Mesendoderm (in vitro differentiated cells): ENCODE measurements at regions not wholly inside any gene's neighbourhood (a gene's known extent, or its start where the extent isn't known, plus 50 kb on each side); places are given as distances from the start of the nearest gene placed in this dataset.

Experiments used
- DNase-seq: peaks from one replicate; pipeline ENCODE4 v3.0.0; 2013
- H2AK5ac ChIP-seq: 2 replicates; pipeline ENCODE4 v1.6.1; 2013; ENCODE audit warnings: low read length, inconsistent platforms
- H2BK120ac ChIP-seq: 2 replicates; pipeline ENCODE4 v1.6.1; 2013; ENCODE audit warnings: low read depth, mild to moderate bottlenecking, low read length, moderate library complexity, mixed read lengths
- H2BK15ac ChIP-seq: replicated peaks from 2 replicates; pipeline ENCODE4 v1.6.1; 2013; ENCODE audit warnings: low read depth, mild to moderate bottlenecking, moderate library complexity
- H2BK5ac ChIP-seq: 2 replicates; pipeline ENCODE4 v1.6.1; 2013; ENCODE audit warnings: low read length, inconsistent platforms
- H3K18ac ChIP-seq: 2 replicates; pipeline ENCODE4 v1.6.1; 2013; ENCODE audit warnings: mild to moderate bottlenecking, low read length, mixed read lengths
- H3K23ac ChIP-seq: one replicate; pipeline ENCODE4 v1.6.1; 2013; ENCODE audit warnings: low read length
- H3K27ac ChIP-seq: 2 replicates; pipeline ENCODE4 v1.5.1; 2013; ENCODE audit warnings: low read depth, mild to moderate bottlenecking, inconsistent platforms, low read length, moderate library complexity
- H3K27me3 ChIP-seq: 2 replicates; pipeline ENCODE4 v1.6.1; 2013; ENCODE audit warnings: low read length, control low read depth, mild to moderate bottlenecking, inconsistent platforms; ENCODE audit not compliant: insufficient read depth, poor library complexity
- H3K36me3 ChIP-seq: 2 replicates; pipeline ENCODE4 v1.6.1; 2013; ENCODE audit warnings: low read length, inconsistent platforms; ENCODE audit not compliant: control insufficient read depth, insufficient read depth
- H3K4ac ChIP-seq: one replicate; pipeline ENCODE4 v1.6.1; 2013; ENCODE audit warnings: low read depth, mild to moderate bottlenecking, low read length, moderate library complexity
- H3K4me1 ChIP-seq: 2 replicates; pipeline ENCODE4 v1.6.1; 2013; ENCODE audit warnings: low read depth, low read length, inconsistent platforms; ENCODE audit not compliant: control insufficient read depth
- H3K4me2 ChIP-seq: 2 replicates; pipeline ENCODE4 v1.6.1; 2013; ENCODE audit warnings: low read length
- H3K4me3 ChIP-seq: 2 replicates; pipeline ENCODE4 v1.5.1; 2013; ENCODE audit warnings: mild to moderate bottlenecking, low read length
- H3K56ac ChIP-seq: one replicate; pipeline ENCODE4 v1.6.1; 2013; ENCODE audit warnings: low read length
- H3K79me1 ChIP-seq: 2 replicates; pipeline ENCODE4 v1.6.1; 2013; ENCODE audit warnings: low read length, inconsistent platforms
- H3K79me2 ChIP-seq: 2 replicates; pipeline ENCODE4 v1.6.1; 2013; ENCODE audit warnings: mild to moderate bottlenecking, low read length; ENCODE audit not compliant: control insufficient read depth, insufficient read depth
- H3K9ac ChIP-seq: 2 replicates; pipeline ENCODE4 v1.6.1; 2013; ENCODE audit warnings: low read length, inconsistent platforms
- H4K5ac ChIP-seq: one replicate; pipeline ENCODE4 v1.6.1; 2013; ENCODE audit warnings: low read length
- H4K8ac ChIP-seq: one replicate; pipeline ENCODE4 v1.6.1; 2013; ENCODE audit warnings: low read depth, mild to moderate bottlenecking, control low read depth, low read length, moderate library complexity
- WGBS: extraction: QIAGEN DNeasy Blood & Tissue Kit; methylation state at CpG from one replicate; pipeline ENCODE4 v1.1.7; 2013; ENCODE audit warnings: low lambda C conversion rate, missing lambda C conversion rate; ENCODE audit not compliant: insufficient coverage; ENCODE audit errors: extremely low coverage; 5-methylcytosine and 5-hydroxymethylcytosine counted together

GRCh38 chr1:57791497-57791896, 367.6 kb upstream of the DAB1 start:
- Histone ChIP-seq H3K27me3 (no peaks in the 10 kb centered on the region), H3K79me2 (no peaks in the 10 kb centered on the region), H3K36me3 (no peaks in the 10 kb centered on the region), H3K18ac (no peak overlapping the region), H3K27ac (no peak overlapping the region), H3K4me2 (no peak overlapping the region), H3K4ac (no peak overlapping the region), H4K8ac (no peak overlapping the region), H3K9ac (no peak overlapping the region), H3K79me1 (no peaks in the 10 kb centered on the region), H2BK120ac (no peak overlapping the region), H3K4me3 (no peak overlapping the region), H3K23ac (no peak overlapping the region), H3K4me1 (peaks cover 2% of the 10 kb centered on the region), H2AK5ac (no peak overlapping the region), H2BK15ac (no peak overlapping the region), H4K5ac (no peak overlapping the region), H3K56ac (no peak overlapping the region), H2BK5ac (no peak overlapping the region)
- no CpG with 5 or more reads among the region's 3 CpGs for WGBS
- DNase-seq, result no peak

DNA sequence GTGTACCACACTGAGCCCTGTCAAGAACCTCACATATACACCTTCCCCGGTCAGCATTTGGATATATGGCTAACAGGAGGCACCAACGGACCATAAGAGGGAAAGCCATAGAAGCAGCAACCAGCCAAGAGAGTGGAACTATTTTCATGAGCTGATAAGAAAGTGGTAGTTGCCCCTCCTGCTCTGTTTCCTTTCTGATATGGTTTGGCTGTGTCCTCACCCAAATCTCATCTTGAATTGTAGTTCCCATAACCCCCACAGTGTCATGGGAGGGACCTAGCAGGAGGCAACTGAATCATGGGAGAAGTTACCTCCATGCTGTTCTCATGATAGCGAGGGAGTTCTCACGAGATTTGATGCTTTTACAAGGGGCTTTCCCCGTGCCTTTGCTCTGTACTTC, 366.1 kb upstream of the DAB1 start:
- Histone ChIP-seq H4K5ac (no peak overlapping the region), H3K4me1 (peaks cover 2% of the 10 kb centered on the region), H2BK15ac (no peak overlapping the region), H2BK5ac (no peak overlapping the region), H3K79me1 (no peaks in the 10 kb centered on the region), H3K27ac (no peak overlapping the region), H2BK120ac (no peak overlapping the region), H3K79me2 (no peaks in the 10 kb centered on the region), H2AK5ac (no peak overlapping the region), H3K4me2 (no peak overlapping the region), H3K4me3 (no peak overlapping the region), H3K9ac (no peak overlapping the region), H3K56ac (no peak overlapping the region), H3K18ac (no peak overlapping the region), H4K8ac (no peak overlapping the region), H3K27me3 (no peaks in the 10 kb centered on the region), H3K4ac (no peak overlapping the region), H3K36me3 (no peaks in the 10 kb centered on the region), H3K23ac (no peak overlapping the region)
- no peak for DNase-seq
- WGBS, result no CpG with 5 or more reads among the region's 5 CpGs

GRCh38 chr1:57788313-57788712, 364.5 kb upstream of the DAB1 start:
- DNase-seq, result no peak
- WGBS, result no CpG with 5 or more reads among the region's 1 CpG
- Histone ChIP-seq H3K4me2 (no peak overlapping the region), H3K4me1 (peaks cover under 1% of the 10 kb centered on the region), H2BK5ac (no peak overlapping the region), H3K56ac (no peak overlapping the region), H3K18ac (no peak overlapping the region), H3K36me3 (no peaks in the 10 kb centered on the region), H2AK5ac (no peak overlapping the region), H3K79me2 (no peaks in the 10 kb centered on the region), H3K4ac (no peak overlapping the region), H3K9ac (no peak overlapping the region), H3K27me3 (no peaks in the 10 kb centered on the region), H4K8ac (no peak overlapping the region), H3K27ac (no peak overlapping the region), H3K23ac (no peak overlapping the region), H2BK15ac (no peak overlapping the region), H3K4me3 (no peak overlapping the region), H4K5ac (no peak overlapping the region), H3K79me1 (no peaks in the 10 kb centered on the region), H2BK120ac (no peak overlapping the region)

DNA sequence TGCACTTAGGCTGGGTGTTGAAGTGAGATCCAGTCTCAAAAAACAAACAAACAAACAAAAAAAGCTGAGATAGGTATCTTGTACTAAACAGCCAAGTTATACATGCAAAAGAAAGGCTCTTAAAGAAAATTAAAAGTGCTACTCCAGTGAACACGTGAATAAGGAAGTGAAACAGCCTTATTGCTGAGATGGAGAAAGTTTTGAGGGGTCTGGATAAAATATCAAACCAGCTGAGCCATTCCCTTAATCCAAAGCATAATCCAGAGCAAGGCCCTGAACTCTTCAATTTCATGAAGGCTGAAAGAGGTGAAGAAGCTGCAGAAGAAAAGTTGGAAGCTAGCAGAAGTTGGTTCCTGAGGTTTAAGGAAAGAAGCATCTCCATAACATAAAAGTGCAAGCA, 360.5 kb upstream of the DAB1 start:
- no peak overlapping the region for H3K4me2 ChIP-seq
- H3K9ac ChIP-seq, result no peak overlapping the region
- no peak overlapping the region for H2BK5ac ChIP-seq
- H2AK5ac ChIP-seq, result no peak overlapping the region
- no peak overlapping the region for H3K56ac ChIP-seq
- no peak overlapping the region for H2BK15ac ChIP-seq
- no peak overlapping the region for H4K5ac ChIP-seq
- no peak for DNase-seq
- no peaks in the 10 kb centered on the region for H3K79me1 ChIP-seq
- WGBS, result no CpG with 5 or more reads among the region's 1 CpG
- H3K4ac ChIP-seq, result no peak overlapping the region
- no peak overlapping the region for H4K8ac ChIP-seq
- no peak overlapping the region for H3K4me3 ChIP-seq
- H3K79me2 ChIP-seq, result no peaks in the 10 kb centered on the region
- no peaks in the 10 kb centered on the region for H3K27me3 ChIP-seq
- no peak overlapping the region for H3K18ac ChIP-seq
- no peak overlapping the region for H3K27ac ChIP-seq
- H3K4me1 ChIP-seq, result no peaks in the 10 kb centered on the region
- H2BK120ac ChIP-seq, result no peak overlapping the region
- H3K36me3 ChIP-seq, result no peaks in the 10 kb centered on the region
- no peak overlapping the region for H3K23ac ChIP-seq

- no CpG with 5 or more reads among the region's 2 CpGs for WGBS
- H3K79me1 ChIP-seq, result no peaks in the 10 kb centered on the region
- DNase-seq, result no peak
- no peak overlapping the region for H2AK5ac ChIP-seq
- no peak overlapping the region for H3K18ac ChIP-seq
- no peak overlapping the region for H3K56ac ChIP-seq
- no peak overlapping the region for H3K27ac ChIP-seq
- H4K5ac ChIP-seq, result no peak overlapping the region
- H3K4me2 ChIP-seq, result no peak overlapping the region
- no peak overlapping the region for H2BK5ac ChIP-seq
- H3K23ac ChIP-seq, result no peak overlapping the region
- no peak overlapping the region for H3K9ac ChIP-seq
- no peak overlapping the region for H3K4me3 ChIP-seq
- no peaks in the 10 kb centered on the region for H3K4me1 ChIP-seq
- no peak overlapping the region for H2BK120ac ChIP-seq
- H4K8ac ChIP-seq, result no peak overlapping the region
- no peaks in the 10 kb centered on the region for H3K79me2 ChIP-seq
- H3K36me3 ChIP-seq, result no peaks in the 10 kb centered on the region
- no peak overlapping the region for H2BK15ac ChIP-seq
- no peaks in the 10 kb centered on the region for H3K27me3 ChIP-seq
- no peak overlapping the region for H3K4ac ChIP-seq
These were observed 358.5 kb upstream of the DAB1 start for GRCh38 chr1:57782357-57782756.

DNA sequence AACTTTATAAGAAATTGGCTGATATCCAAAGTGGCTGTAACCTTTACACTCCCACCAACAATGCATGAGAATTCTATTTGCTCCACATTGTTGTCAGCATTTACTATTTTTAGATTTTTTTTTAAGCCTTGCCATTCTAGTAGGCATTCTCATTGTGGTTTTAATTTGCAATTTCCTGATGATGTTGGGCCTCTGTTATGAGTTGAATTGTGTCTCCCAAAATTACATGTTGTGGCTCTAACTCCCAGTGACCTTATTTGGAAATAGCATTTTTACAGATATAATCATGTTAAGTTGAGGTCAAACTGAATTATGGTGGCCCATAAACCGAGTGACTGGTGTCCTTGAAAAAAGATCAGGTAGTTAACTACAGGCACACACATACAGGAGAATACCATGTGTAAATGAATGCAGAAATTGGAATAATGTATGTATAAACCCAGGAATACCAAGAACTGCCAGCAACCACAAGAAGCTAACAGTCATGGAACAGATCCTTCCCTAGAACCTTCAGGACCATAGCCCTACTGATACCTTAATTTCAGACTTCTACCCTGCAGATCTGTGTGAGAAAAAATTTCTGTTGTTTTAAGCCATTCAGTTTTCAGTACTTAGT, 348.8 kb upstream of the DAB1 start:
- no peak overlapping the region for H4K8ac ChIP-seq
- no peak overlapping the region for H3K23ac ChIP-seq
- no CpG with 5 or more reads among the region's 1 CpG for WGBS

More for the DNA sequence above, 348.8 kb upstream of the DAB1 start:
- no peak overlapping the region for H2AK5ac ChIP-seq
- no peaks in the 10 kb centered on the region for H3K27me3 ChIP-seq
- no peak for DNase-seq
- H3K9ac ChIP-seq, result no peak overlapping the region
- H3K4ac ChIP-seq, result no peak overlapping the region
- H4K5ac ChIP-seq, result no peak overlapping the region
- H3K79me1 ChIP-seq, result no peaks in the 10 kb centered on the region
- peak overlapping the region; percentile 68 for H3K18ac ChIP-seq
- no peak overlapping the region for H3K4me2 ChIP-seq
- no peak overlapping the region for H3K27ac ChIP-seq
- H3K79me2 ChIP-seq, result no peaks in the 10 kb centered on the region
- H3K4me3 ChIP-seq, result no peak overlapping the region
- no peak overlapping the region for H2BK15ac ChIP-seq
- no peaks in the 10 kb centered on the region for H3K36me3 ChIP-seq
- no peaks in the 10 kb centered on the region for H3K4me1 ChIP-seq
- no peak overlapping the region for H2BK5ac ChIP-seq
- H2BK120ac ChIP-seq, result no peak overlapping the region
- H3K56ac ChIP-seq, result no peak overlapping the region
